Epithelial cell of proximal tubule (primary cell): ENCODE measurements at regions not wholly inside any gene's neighbourhood (a gene's known extent, or its start where the extent isn't known, plus 50 kb on each side); places are given as distances from the start of the nearest gene placed in this dataset.

Experiments used
- DNase-seq: peaks from one replicate; pipeline ENCODE4 v3.0.0-alpha.2; 2011; ENCODE audit warnings: low read depth
- H3K4me3 ChIP-seq: 2 replicates; pipeline ENCODE4 v1.5.1; 2011; ENCODE audit warnings: low read depth, mild to moderate bottlenecking, low read length
- TF ChIP-seq, protein P1 (sequence below): conservative IDR thresholded peaks from 2 replicates; pipeline ENCODE4 v1.5.1; 2012; ENCODE audit warnings: low read depth, mild to moderate bottlenecking, low read length

GRCh38 chr1:242585616-242586359 is 61.3 kb upstream of the PLD5 start:
- no peak overlapping the region for H3K4me3 ChIP-seq
- no peak for DNase-seq
- TF ChIP-seq, protein P1, sequence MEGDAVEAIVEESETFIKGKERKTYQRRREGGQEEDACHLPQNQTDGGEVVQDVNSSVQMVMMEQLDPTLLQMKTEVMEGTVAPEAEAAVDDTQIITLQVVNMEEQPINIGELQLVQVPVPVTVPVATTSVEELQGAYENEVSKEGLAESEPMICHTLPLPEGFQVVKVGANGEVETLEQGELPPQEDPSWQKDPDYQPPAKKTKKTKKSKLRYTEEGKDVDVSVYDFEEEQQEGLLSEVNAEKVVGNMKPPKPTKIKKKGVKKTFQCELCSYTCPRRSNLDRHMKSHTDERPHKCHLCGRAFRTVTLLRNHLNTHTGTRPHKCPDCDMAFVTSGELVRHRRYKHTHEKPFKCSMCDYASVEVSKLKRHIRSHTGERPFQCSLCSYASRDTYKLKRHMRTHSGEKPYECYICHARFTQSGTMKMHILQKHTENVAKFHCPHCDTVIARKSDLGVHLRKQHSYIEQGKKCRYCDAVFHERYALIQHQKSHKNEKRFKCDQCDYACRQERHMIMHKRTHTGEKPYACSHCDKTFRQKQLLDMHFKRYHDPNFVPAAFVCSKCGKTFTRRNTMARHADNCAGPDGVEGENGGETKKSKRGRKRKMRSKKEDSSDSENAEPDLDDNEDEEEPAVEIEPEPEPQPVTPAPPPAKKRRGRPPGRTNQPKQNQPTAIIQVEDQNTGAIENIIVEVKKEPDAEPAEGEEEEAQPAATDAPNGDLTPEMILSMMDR, result no peak

DNA sequence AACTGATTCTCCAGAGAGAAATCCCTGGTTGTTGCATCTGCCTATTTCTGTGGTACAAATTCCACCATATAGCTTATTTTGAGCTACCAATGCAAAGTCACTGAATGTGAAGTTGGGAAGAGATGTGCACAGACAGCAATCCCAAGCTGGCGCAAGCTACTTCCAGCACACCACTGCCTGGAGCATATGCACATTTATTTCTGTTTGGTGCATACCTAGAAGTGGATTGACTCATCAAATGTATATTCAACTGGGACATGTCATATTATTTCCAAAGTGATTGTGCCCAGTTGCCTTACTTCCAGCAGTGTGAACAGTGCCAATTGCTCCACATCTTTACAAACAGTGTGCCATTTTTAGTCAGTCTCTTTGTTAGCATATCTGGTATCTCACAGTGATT is 58.2 kb upstream of the PLD5 start:
- no peak for DNase-seq
- TF ChIP-seq, protein P1, result no peak
- H3K4me3 ChIP-seq, result no peak overlapping the region

- TF ChIP-seq, protein P1, result no peak
- no peak overlapping the region for H3K4me3 ChIP-seq
- peak; percentile 39 for DNase-seq
Measured at GRCh38 chr1:242579528-242580235, 55.2 kb upstream of the PLD5 start.
